Uterus (tissue), 3 donors: ENCODE measurements at regions not wholly inside any gene's neighbourhood (a gene's known extent, or its start where the extent isn't known, plus 50 kb on each side); places are given as distances from the start of the nearest gene placed in this dataset.

Source experiments
- DNase-seq, 2 donors: peaks; one replicate each; pipeline ENCODE4 v3.0.0-alpha.2; 2019 to 2020
- H3K27ac ChIP-seq, 2 donors: fragments of 200-600 bp; sonication (generic); 1 replicate in 1 of 2; 2 replicates in 1 of 2; pipeline ENCODE4 v1.5.1; 2016 to 2018
- H3K27me3 ChIP-seq, 2 donors: fragments of 200-600 bp; sonication (generic); one replicate each; pipeline ENCODE4 v1.5.1; 2018 to 2019; ENCODE audit warnings: control low read depth in 1 of 2
- H3K36me3 ChIP-seq, 2 donors: fragments of 200-600 bp; sonication (generic); one replicate each; pipeline ENCODE4 v1.5.1; 2019; ENCODE audit warnings: control low read depth in 1 of 2
- H3K4me1 ChIP-seq, 2 donors: fragments of 200-600 bp; sonication (generic); one replicate each; pipeline ENCODE4 v1.5.1; 2018 to 2019; ENCODE audit warnings: control low read depth in 1 of 2
- H3K4me3 ChIP-seq, 2 donors: fragments of 200-600 bp; sonication (generic); 1 replicate in 1 of 2; 2 replicates in 1 of 2; pipeline ENCODE4 v1.5.1; 2018 to 2019; ENCODE audit warnings: mild to moderate bottlenecking in 1 of 2
- H3K9me3 ChIP-seq, 2 donors: fragments of 200-600 bp; sonication (generic); one replicate each; pipeline ENCODE4 v1.5.1; 2019; ENCODE audit warnings: control low read depth in 1 of 2
- CTCF ChIP-seq, 4 experiments: fragments of 200-600 bp in 2 of 4; fragments of 450-650 bp in 2 of 4; sonication (generic) in 2 of 4; IDR thresholded peaks; one replicate each; pipeline ENCODE4 v1.5.1; 2016 to 2019; ENCODE audit warnings: antibody characterized with exemption in 4 of 4, mild to moderate bottlenecking in 2 of 4, moderate library complexity in 1 of 4
- POLR2A ChIP-seq, 2 donors: fragments of 450-650 bp; IDR thresholded peaks; one replicate each; pipeline ENCODE4 v1.6.1; 2016; ENCODE audit warnings: antibody characterized with exemption in 2 of 2, mild to moderate bottlenecking in 1 of 2, moderate library complexity in 1 of 2
- intact Hi-C: fragments of 100-400 bp; cut with DNase I; formaldehyde crosslinking; loops from one replicate; pipeline ENCODE4 v1.15.1; 2023; ENCODE audit warnings: low total_unique reads
- donor health status: DM: yes; HTN: yes; CAD: no.

DNA sequence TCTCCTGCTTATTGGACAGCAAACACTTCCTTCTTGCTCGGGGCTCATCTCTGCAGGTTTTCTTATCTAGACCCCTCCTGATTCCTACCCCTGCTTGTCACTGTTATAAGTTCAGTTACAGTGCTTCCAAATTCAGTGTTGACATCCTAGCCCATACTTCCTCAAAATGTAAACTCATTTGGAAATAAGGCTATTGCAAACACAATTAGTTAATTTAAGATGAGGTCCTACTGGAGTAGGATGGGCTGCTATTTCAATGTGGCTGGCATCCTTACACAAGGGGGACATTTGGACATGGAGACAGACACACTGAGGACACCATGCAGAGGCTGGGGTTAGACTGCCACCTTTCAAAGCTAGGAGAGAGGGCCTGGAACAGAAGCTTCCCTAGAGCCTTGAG is 85.2 kb upstream of the NPVF start:
- Histone ChIP-seq H3K27ac (no peak overlapping the region), H3K27me3 (no peaks in the 10 kb centered on the region), H3K4me3 (no peak overlapping the region), H3K4me1 (no peaks in the 10 kb centered on the region), H3K36me3 (no peaks in the 10 kb centered on the region), H3K9me3 (no peaks in the 10 kb centered on the region)
- TF ChIP-seq POLR2A (IDR thresholded peaks at IDR 0.05) (no peak), CTCF (IDR thresholded peaks at IDR 0.05) (no peak)
- DNase-seq: no peak
- intact Hi-C loops: no loop called here

GRCh38 chr7:25314094-25314730 is 85.9 kb upstream of the NPVF start:
- no peak for DNase-seq
- Histone ChIP-seq H3K27me3 (no peaks in the 10 kb centered on the region), H3K27ac (no peak overlapping the region), H3K4me1 (no peaks in the 10 kb centered on the region), H3K4me3 (no peak overlapping the region), H3K9me3 (no peaks in the 10 kb centered on the region), H3K36me3 (no peaks in the 10 kb centered on the region)
- intact Hi-C loops: no loop called here
- no peak for TF ChIP-seq POLR2A (IDR thresholded peaks at IDR 0.05)
- TF ChIP-seq CTCF (IDR thresholded peaks at IDR 0.05): no peak

DNA sequence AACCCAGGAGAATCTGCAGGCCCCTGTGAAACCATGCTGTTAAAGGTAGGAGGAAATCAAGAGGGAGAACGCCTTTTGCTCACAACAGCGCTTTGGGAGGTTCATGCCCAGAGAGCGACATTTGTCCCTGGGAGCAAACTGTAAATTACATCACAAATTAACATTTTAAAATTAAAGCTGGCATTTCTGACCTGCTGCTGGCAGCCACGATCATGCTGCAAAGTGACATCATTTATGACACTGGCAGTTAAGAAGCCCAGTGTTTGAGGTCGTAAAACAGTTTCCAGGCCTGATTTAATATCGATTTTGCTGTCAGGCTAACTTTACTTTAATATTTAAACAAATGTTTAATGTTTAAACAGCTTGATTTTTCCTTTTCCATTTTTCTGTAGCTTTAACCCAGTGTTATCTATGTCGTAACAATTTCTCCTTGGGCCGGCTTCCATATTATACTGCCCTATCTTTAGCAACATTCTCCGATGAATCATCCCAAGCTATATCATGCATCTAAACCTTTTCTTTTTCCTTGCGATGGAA is 86.5 kb upstream of the NPVF start:
- Histone ChIP-seq H3K36me3 (no peaks in the 10 kb centered on the region), H3K4me3 (no peak overlapping the region), H3K4me1 (no peaks in the 10 kb centered on the region), H3K9me3 (no peaks in the 10 kb centered on the region), H3K27ac (no peak overlapping the region), H3K27me3 (no peaks in the 10 kb centered on the region)
- TF ChIP-seq CTCF (IDR thresholded peaks at IDR 0.05) (no peak), POLR2A (IDR thresholded peaks at IDR 0.05) (no peak)
- no peak for DNase-seq
- intact Hi-C loops: no loop called here

- H3K36me3 ChIP-seq: no peaks in the 10 kb centered on the region
- DNase-seq: no peak
- intact Hi-C loops: no loop called here
Measured at GRCh38 chr7:25316366-25316765, 88.1 kb upstream of the NPVF start.

GRCh38 chr7:25318047-25318446 is 89.8 kb upstream of the NPVF start:
- no peaks in the 10 kb centered on the region for H3K36me3 ChIP-seq
- H3K9me3 ChIP-seq: no peaks in the 10 kb centered on the region
- H3K4me1 ChIP-seq: no peaks in the 10 kb centered on the region
- no peak overlapping the region for H3K4me3 ChIP-seq
- no peak overlapping the region for H3K27ac ChIP-seq
- H3K27me3 ChIP-seq: no peaks in the 10 kb centered on the region
- TF ChIP-seq POLR2A (IDR thresholded peaks at IDR 0.05): no peak
- no peak for TF ChIP-seq CTCF (IDR thresholded peaks at IDR 0.05)
- no peak for DNase-seq
- intact Hi-C loops: no loop called here

More at GRCh38 chr7:25316366-25316765, 88.1 kb upstream of the NPVF start:
- Histone ChIP-seq H3K27me3 (no peaks in the 10 kb centered on the region), H3K4me1 (no peaks in the 10 kb centered on the region), H3K4me3 (no peak overlapping the region), H3K9me3 (no peaks in the 10 kb centered on the region), H3K27ac (no peak overlapping the region)
- TF ChIP-seq POLR2A (IDR thresholded peaks at IDR 0.05): no peak
